Upper lobe of left lung (tissue), 4 donors: ENCODE measurements at regions not wholly inside any gene's neighbourhood (a gene's known extent, or its start where the extent isn't known, plus 50 kb on each side); places are given as distances from the start of the nearest gene placed in this dataset.

Experiments
- CTCF ChIP-seq, 6 experiments: fragments of 450-650 bp in 4 of 6; fragments of 200-600 bp in 2 of 6; sonication (generic) in 2 of 6; IDR thresholded peaks; one replicate each; pipeline ENCODE4 v1.5.1; 2016 to 2019; ENCODE audit warnings: antibody characterized with exemption in 6 of 6
- EP300 ChIP-seq, 4 donors: sonication (generic); formaldehyde crosslinking; IDR thresholded peaks; one replicate each; pipeline ENCODE4 v1.5.1; 2017; ENCODE audit warnings: antibody characterized with exemption in 4 of 4, control low read depth in 2 of 4
- POLR2A ChIP-seq, 4 donors: fragments of 450-650 bp; IDR thresholded peaks; one replicate each; pipeline ENCODE4 v1.5.1; 2016 to 2017; ENCODE audit warnings: antibody characterized with exemption in 4 of 4, mild to moderate bottlenecking in 2 of 4
- POLR2AphosphoS5 ChIP-seq, 2 donors: sonication (generic); formaldehyde crosslinking; IDR thresholded peaks; one replicate each; pipeline ENCODE4 v1.5.1; 2017; ENCODE audit warnings: antibody characterized with exemption in 2 of 2

- TF ChIP-seq POLR2A (IDR thresholded peaks at IDR 0.05) (no peak), CTCF (IDR thresholded peaks at IDR 0.05) (no peak), EP300 (IDR thresholded peaks at IDR 0.05) (no peak), POLR2AphosphoS5 (IDR thresholded peaks at IDR 0.05) (no peak)
These were observed 339.9 kb upstream of the KIRREL3 start for GRCh38 chr11:127340438-127340837.
